IMR-90 (cell line): ENCODE measurements at regions not wholly inside any gene's neighbourhood (a gene's known extent, or its start where the extent isn't known, plus 50 kb on each side); places are given as distances from the start of the nearest gene placed in this dataset.

Experiments used
- ATAC-seq: fragments of 200-7000 bp; cut with Tn5 transposase; 2 replicates; pipeline ENCODE4 v1.9.1; 2020; ENCODE audit warnings: low read depth, mild to moderate bottlenecking, moderate library complexity
- BruUV-seq: library from RNA; stranded (reverse); fragments of 400-500 nt; replicated peaks from 2 replicates; lab custom pipeline; 2021; lab: Mats Ljungman, UMichigan
- CTCF ChIA-PET: fragments of 300-600 bp; formaldehyde crosslinking; extraction: SDS; loops from one replicate; lab custom pipeline; 2021; ENCODE audit warnings: antibody characterized with exemption; lab: Yijun Ruan, JAX
- POLR2A ChIA-PET: fragments of 300-600 bp; sonication (Branson Sonifier 250); formaldehyde crosslinking; loops from one replicate; lab custom pipeline; 2022; ENCODE audit warnings: antibody characterized with exemption; ENCODE audit not compliant: unreplicated experiment; lab: Charles Lee
- DNase-seq: peaks from one replicate; pipeline ENCODE4 v3.0.0; 2013
- H2AFZ ChIP-seq: replicated peaks from 2 replicates; pipeline ENCODE3; 2013; ENCODE audit warnings: low read length, mild to moderate bottlenecking; ENCODE audit not compliant: poor library complexity
- H2AK5ac ChIP-seq: 2 replicates; pipeline ENCODE4 v1.6.1; 2013; ENCODE audit warnings: low read depth, low read length, inconsistent platforms
- H2AK9ac ChIP-seq: replicated peaks from 2 replicates; pipeline ENCODE3; 2013; ENCODE audit warnings: mild to moderate bottlenecking, low read depth, low read length, moderate library complexity; ENCODE audit not compliant: poor library complexity
- H2BK120ac ChIP-seq: 2 replicates; pipeline ENCODE4 v1.6.1; 2013; ENCODE audit warnings: low read depth, low read length, inconsistent platforms
- H2BK15ac ChIP-seq: 3 replicates; pipeline ENCODE4 v1.6.1; 2013; ENCODE audit warnings: low read depth, low read length, inconsistent platforms
- H2BK20ac ChIP-seq: 2 replicates; pipeline ENCODE4 v1.6.1; 2013; ENCODE audit warnings: low read depth, mild to moderate bottlenecking, inconsistent platforms, low read length, moderate library complexity
- H2BK5ac ChIP-seq: 2 replicates; pipeline ENCODE4 v1.6.1; 2013; ENCODE audit warnings: mild to moderate bottlenecking, low read depth, low read length, inconsistent platforms; ENCODE audit not compliant: poor library complexity, severe bottlenecking
- H3K14ac ChIP-seq: replicated peaks from 2 replicates; pipeline ENCODE4 v1.6.1; 2013; ENCODE audit warnings: low read depth, low read length, inconsistent platforms
- H3K18ac ChIP-seq: 2 replicates; pipeline ENCODE4 v1.6.1; 2013; ENCODE audit warnings: low read depth, low read length, control low read depth
- H3K23ac ChIP-seq: 2 replicates; pipeline ENCODE4 v1.6.1; 2013; ENCODE audit warnings: low read depth, low read length, inconsistent platforms
- H3K27ac ChIP-seq: 2 replicates; pipeline ENCODE4 v1.5.1; 2013; ENCODE audit warnings: mild to moderate bottlenecking, control low read depth, low read length; ENCODE audit not compliant: insufficient read depth
- H3K27me3 ChIP-seq: 2 replicates; pipeline ENCODE4 v1.6.1; 2013; ENCODE audit warnings: low read length; ENCODE audit not compliant: control insufficient read depth, insufficient read depth
- H3K36me3 ChIP-seq: 2 replicates; pipeline ENCODE4 v1.6.1; 2013; ENCODE audit warnings: low read length, mixed read lengths; ENCODE audit not compliant: control insufficient read depth, insufficient read depth
- H3K4ac ChIP-seq: 2 replicates; pipeline ENCODE4 v1.6.1; 2013; ENCODE audit warnings: low read depth, low read length, inconsistent platforms
- H3K4me1 ChIP-seq: 2 replicates; pipeline ENCODE4 v1.6.1; 2013; ENCODE audit warnings: low read length, mixed read lengths; ENCODE audit not compliant: control insufficient read depth, insufficient read depth
- H3K4me2 ChIP-seq: 2 replicates; pipeline ENCODE4 v1.6.1; 2013; ENCODE audit warnings: low read depth, mild to moderate bottlenecking, control low read depth, low read length, moderate library complexity
- H3K4me3 ChIP-seq: 2 replicates; pipeline ENCODE4 v1.5.1; 2013; ENCODE audit warnings: low read depth, mild to moderate bottlenecking, control low read depth, low read length, moderate library complexity; ENCODE audit not compliant: insufficient read depth
- H3K56ac ChIP-seq: 2 replicates; pipeline ENCODE4 v1.6.1; 2013; ENCODE audit warnings: low read length, inconsistent platforms; ENCODE audit not compliant: insufficient read depth; ENCODE audit errors: extremely low read depth
- H3K79me1 ChIP-seq, 2 experiments: 2 replicates each; pipeline ENCODE4 v1.6.1; 2013; ENCODE audit warnings: low read length in 2 of 2, inconsistent platforms in 1 of 2, low read depth in 1 of 2
- H3K9ac ChIP-seq: 2 replicates; pipeline ENCODE4 v1.6.1; 2013; ENCODE audit warnings: low read depth, low read length, control low read depth
- H3K9me1 ChIP-seq: 2 replicates; pipeline ENCODE4 v1.6.1; 2013; ENCODE audit warnings: low read length, inconsistent platforms; ENCODE audit not compliant: insufficient read depth
- H3K9me3 ChIP-seq: 2 replicates; pipeline ENCODE4 v1.6.1; 2013; ENCODE audit warnings: low read length; ENCODE audit not compliant: control insufficient read depth, insufficient read depth
- H4K20me1 ChIP-seq: 2 replicates; pipeline ENCODE4 v1.6.1; 2013; ENCODE audit warnings: low read length, inconsistent platforms; ENCODE audit not compliant: insufficient read depth
- H4K5ac ChIP-seq: 2 replicates; pipeline ENCODE4 v1.6.1; 2013; ENCODE audit warnings: mild to moderate bottlenecking, low read depth, low read length, control low read depth
- H4K8ac ChIP-seq, 2 experiments: 2 replicates each; pipeline ENCODE4 v1.6.1; 2013; ENCODE audit warnings: low read depth in 2 of 2, low read length in 2 of 2, control low read depth in 1 of 2, inconsistent platforms in 1 of 2
- H4K91ac ChIP-seq: 2 replicates; pipeline ENCODE4 v1.6.1; 2013; ENCODE audit warnings: low read depth, low read length, inconsistent platforms; ENCODE audit not compliant: insufficient read depth
- CEBPB ChIP-seq: IDR thresholded peaks from 2 replicates; pipeline ENCODE4 v1.6.1; 2012; ENCODE audit warnings: low read depth, low read length, improper control_type of control experiment
- RCOR1 ChIP-seq: IDR thresholded peaks from 2 replicates; pipeline ENCODE4 v1.6.1; 2012; ENCODE audit warnings: mild to moderate bottlenecking, low read length, improper control_type of control experiment; ENCODE audit not compliant: insufficient replicate concordance
- SMC3 ChIP-seq: fragments of 150-350 bp; IDR thresholded peaks from 2 replicates; pipeline ENCODE4 v1.6.1; 2016; ENCODE audit warnings: low read depth, mild to moderate bottlenecking, antibody characterized with exemption, low read length, moderate library complexity
- WGBS, 2 experiments: methylation state at CpG; one replicate each; pipeline versions ENCODE4 v1.1.5 to v1.1.7; 2013; ENCODE audit warnings: missing lambda C conversion rate in 2 of 2; ENCODE audit not compliant: insufficient read length in 1 of 2; ENCODE audit errors: extremely low coverage in 2 of 2; 5-methylcytosine and 5-hydroxymethylcytosine counted together
- dilution Hi-C: fragments of 300-500 bp; cut with HindIII; formaldehyde crosslinking; loops from one replicate; pipeline ENCODE4 v1.14.3; 2018; ENCODE audit warnings: low sequenced_read_pairs; ENCODE audit not compliant: unreplicated experiment
- in situ Hi-C: fragments of 300-500 bp; cut with MboI; formaldehyde crosslinking; loops from 3 replicates; pipeline ENCODE4 v1.14.3; 2019; ENCODE audit warnings: low sequenced_read_pairs, inconsistent platforms, mixed read lengths
- intact Hi-C: fragments of 100-400 bp; cut with micrococcal nuclease; formaldehyde crosslinking; loops from 2 replicates; pipeline ENCODE4 v1.10.0; 2022

DNA sequence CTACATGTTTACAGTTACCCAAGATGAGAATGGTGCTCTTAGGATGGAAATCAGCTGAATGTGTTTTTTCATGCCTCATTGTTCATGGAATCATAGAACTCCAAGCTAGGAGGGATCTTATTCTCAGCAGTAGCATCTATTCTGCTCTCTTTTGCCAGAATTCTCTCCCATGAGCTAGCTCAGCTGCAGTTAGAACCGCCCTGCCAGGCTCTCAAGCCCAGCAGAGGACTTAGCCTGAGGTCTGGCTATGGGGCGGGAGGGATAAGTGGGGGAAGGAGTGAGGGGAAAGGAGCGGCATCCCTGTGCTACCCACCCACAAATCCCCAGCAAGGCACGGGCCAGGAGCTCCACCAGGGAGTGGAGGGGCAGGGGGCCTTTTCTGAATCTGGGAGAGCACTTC lies 120.7 kb upstream of the PLXNA4 start:
- dilution Hi-C loops (no loop called here), intact Hi-C loops (no loop called here), in situ Hi-C loops (no loop called here)
- no peaks in the 10 kb centered on the region for H3K79me1 ChIP-seq
- H4K91ac ChIP-seq: no peak overlapping the region
- H2BK5ac ChIP-seq: no peak overlapping the region
- no peaks in the 10 kb centered on the region for H3K9me1 ChIP-seq
- POLR2A ChIA-PET: no interaction called here
- CTCF ChIA-PET: no interaction called here
- WGBS, 2 experiments: no CpG with 5 or more reads among the region's 4 CpGs
- H2AFZ ChIP-seq: no peak overlapping the region
- no peaks in the 10 kb centered on the region for H3K36me3 ChIP-seq
- no peak for DNase-seq
- no peak overlapping the region for H2AK9ac ChIP-seq
- no TSS peak for BruUV-seq
- no peaks in the 10 kb centered on the region for H3K4me1 ChIP-seq
- no peak overlapping the region for H2BK20ac ChIP-seq
- H3K56ac ChIP-seq: no peak overlapping the region
- ATAC-seq: no peak
- no peak overlapping the region for H2AK5ac ChIP-seq
- TF ChIP-seq CEBPB: no peak
- TF ChIP-seq SMC3: no peak
- no peak for TF ChIP-seq RCOR1
- no peak overlapping the region for H3K23ac ChIP-seq
- no peak overlapping the region for H3K14ac ChIP-seq
- no peak overlapping the region for H3K4ac ChIP-seq
- no peaks in the 10 kb centered on the region for H4K20me1 ChIP-seq
- H3K4me3 ChIP-seq: no peak overlapping the region
- no peak overlapping the region for H3K9ac ChIP-seq
- H3K27ac ChIP-seq: no peak overlapping the region
- no peak overlapping the region for H3K18ac ChIP-seq
- no peak overlapping the region for H4K8ac ChIP-seq
- no peak overlapping the region for H2BK120ac ChIP-seq
- H4K5ac ChIP-seq: no peak overlapping the region
- H3K4me2 ChIP-seq: no peak overlapping the region
- H3K9me3 ChIP-seq: no peaks in the 10 kb centered on the region
- H3K27me3 ChIP-seq: no peaks in the 10 kb centered on the region; the same call in 1 of the 2 replicates
- H2BK15ac ChIP-seq: no peak overlapping the region
